Transverse colon (tissue), 4 donors: ENCODE measurements at regions not wholly inside any gene's neighbourhood (a gene's known extent, or its start where the extent isn't known, plus 50 kb on each side); places are given as distances from the start of the nearest gene placed in this dataset.

Source experiments
- DNase-seq: peaks from one replicate; pipeline ENCODE4 v3.0.0-alpha.2; 2019
- H3K27ac ChIP-seq, 4 donors: fragments of 200-600 bp; sonication (generic); 2 replicates each; pipeline ENCODE4 v1.5.1; 2016 to 2018; ENCODE audit warnings: inconsistent platforms in 4 of 4
- H3K27me3 ChIP-seq: fragments of 200-600 bp; sonication (generic); 2 replicates; pipeline ENCODE4 v1.5.1; 2017; ENCODE audit warnings: inconsistent platforms
- H3K36me3 ChIP-seq, 4 donors: fragments of 200-600 bp; sonication (generic); 2 replicates each; pipeline ENCODE4 v1.5.1; 2017 to 2019; ENCODE audit warnings: inconsistent platforms in 4 of 4
- H3K4me1 ChIP-seq, 4 donors: fragments of 200-600 bp; sonication (generic); 2 replicates each; pipeline ENCODE4 v1.5.1; 2017 to 2020; ENCODE audit warnings: inconsistent platforms in 4 of 4
- H3K4me3 ChIP-seq, 4 donors: fragments of 200-600 bp; sonication (generic); 1 replicate in 1 of 4; 2 replicates in 3 of 4; pipeline versions ENCODE4 v1.5.1 to v1.6.1; 2017 to 2019; ENCODE audit warnings: inconsistent platforms in 4 of 4
- H3K9me3 ChIP-seq, 2 donors: fragments of 200-600 bp; sonication (generic); 2 replicates each; pipeline ENCODE4 v1.5.1; 2017 to 2019; ENCODE audit warnings: inconsistent platforms in 2 of 2
- CTCF ChIP-seq, 5 experiments: fragments of 200-600 bp in 3 of 5; fragments of 450-650 bp in 2 of 5; sonication (generic) in 3 of 5; IDR thresholded peaks; 1 replicate in 2 of 5; 2 replicates in 3 of 5; pipeline ENCODE4 v1.5.1; 2016 to 2017; ENCODE audit warnings: antibody characterized with exemption in 5 of 5, inconsistent platforms in 3 of 5, mild to moderate bottlenecking in 2 of 5, moderate library complexity in 1 of 5
- EP300 ChIP-seq: sonication (generic); formaldehyde crosslinking; IDR thresholded peaks from one replicate; pipeline ENCODE4 v1.6.1; 2017; ENCODE audit warnings: antibody characterized with exemption, low read depth
- POLR2A ChIP-seq: fragments of 450-650 bp; IDR thresholded peaks from one replicate; pipeline ENCODE4 v1.6.1; 2016; ENCODE audit warnings: antibody characterized with exemption, mild to moderate bottlenecking, moderate library complexity
- POLR2AphosphoS5 ChIP-seq, 3 donors: sonication (generic); formaldehyde crosslinking; IDR thresholded peaks; one replicate each; pipeline ENCODE4 v1.6.1; 2016; ENCODE audit warnings: antibody characterized with exemption in 3 of 3
- WGBS, 2 donors: methylation state at CpG; one replicate each; pipeline ENCODE4 v1.1.5; 2018; ENCODE audit warnings: low coverage in 1 of 2; 5-methylcytosine and 5-hydroxymethylcytosine counted together
- in situ Hi-C, 4 donors: fragments of 200-750 bp; cut with MboI; loops; one replicate each; pipeline versions ENCODE4 v1.15.0 to v1.15.1; 2017; ENCODE audit warnings: low sequenced_read_pairs in 3 of 4, low pct_ligation_motif_present in 1 of 4, low pct_unique_long_range_greater_than_20kb in 1 of 4
- intact Hi-C: fragments of 100-400 bp; cut with DNase I; formaldehyde crosslinking; loops from one replicate; pipeline ENCODE4 v1.15.1; 2023; ENCODE audit warnings: low total_unique reads

- in situ Hi-C loops (no loop called here), intact Hi-C loops (no loop called here)
- no peak for TF ChIP-seq EP300
- no peak for TF ChIP-seq POLR2AphosphoS5 (IDR thresholded peaks at IDR 0.05)
- no peak for TF ChIP-seq CTCF (IDR thresholded peaks at IDR 0.05)
- no peak for TF ChIP-seq POLR2A
- no peak for DNase-seq
- WGBS, 2 donors: 58 to 80% methylated on average over 1 to 4 of the region's 4 CpGs
- no peaks in the 10 kb centered on the region for H3K27me3 ChIP-seq
- H3K9me3 ChIP-seq: no peaks in the 10 kb centered on the region
- no peaks in the 10 kb centered on the region for H3K36me3 ChIP-seq
- no peak overlapping the region for H3K4me3 ChIP-seq
- H3K4me1 ChIP-seq: no peaks in the 10 kb centered on the region
- H3K27ac ChIP-seq: no peak overlapping the region
Measured at GRCh38 chr2:45207101-45207500, 197.8 kb upstream of the SIX2 start.

GRCh38 chr2:45205985-45206384, 196.7 kb upstream of the SIX2 start:
- H3K27ac ChIP-seq: no peak overlapping the region
- no peaks in the 10 kb centered on the region for H3K9me3 ChIP-seq
- no peak for TF ChIP-seq CTCF (IDR thresholded peaks at IDR 0.05)
- no peak for TF ChIP-seq EP300
- TF ChIP-seq POLR2AphosphoS5 (IDR thresholded peaks at IDR 0.05): no peak
- no peak for TF ChIP-seq POLR2A
- intact Hi-C loops: no loop called here
- no peaks in the 10 kb centered on the region for H3K4me1 ChIP-seq
- H3K4me3 ChIP-seq: no peak overlapping the region
- in situ Hi-C loops: no loop called here
- no peaks in the 10 kb centered on the region for H3K36me3 ChIP-seq
- no peak for DNase-seq
- H3K27me3 ChIP-seq: no peaks in the 10 kb centered on the region
- 71 to 88% methylated on average over 4 to 8 of the region's 8 CpGs for WGBS, 2 donors

- no peaks in the 10 kb centered on the region for H3K9me3 ChIP-seq
- no peak for DNase-seq
- no peaks in the 10 kb centered on the region for H3K36me3 ChIP-seq
- H3K27ac ChIP-seq: no peak overlapping the region
- no peaks in the 10 kb centered on the region for H3K27me3 ChIP-seq
- intact Hi-C loops (no loop called here), in situ Hi-C loops (no loop called here)
- 89 to 93% methylated on average over 4 of the region's 4 CpGs for WGBS, 2 donors
- H3K4me3 ChIP-seq: no peak overlapping the region
- H3K4me1 ChIP-seq: no peaks in the 10 kb centered on the region
- TF ChIP-seq POLR2AphosphoS5 (IDR thresholded peaks at IDR 0.05) (no peak), POLR2A (no peak), CTCF (IDR thresholded peaks at IDR 0.05) (no peak), EP300 (no peak)
Measured at GRCh38 chr2:45205480-45205879, 196.2 kb upstream of the SIX2 start.

- TF ChIP-seq CTCF (IDR thresholded peaks at IDR 0.05): no peak
- no peak for TF ChIP-seq EP300
- no peak for TF ChIP-seq POLR2AphosphoS5 (IDR thresholded peaks at IDR 0.05)
- TF ChIP-seq POLR2A: no peak
- Histone ChIP-seq H3K9me3 (no peaks in the 10 kb centered on the region), H3K27me3 (no peaks in the 10 kb centered on the region), H3K4me1 (no peaks in the 10 kb centered on the region), H3K27ac (no peak overlapping the region), H3K36me3 (no peaks in the 10 kb centered on the region), H3K4me3 (no peak overlapping the region)
- in situ Hi-C loops: no loop called here
- intact Hi-C loops: no loop called here
- no peak for DNase-seq
Measured at GRCh38 chr2:45203400-45203799, 194.1 kb upstream of the SIX2 start.
